Stimulated activated CD8-positive, alpha-beta memory T cell treated with anti-CD3 and anti-CD28 coated beads, Interleukin-7, amount 100 ng/mL, for 4 hours (primary cell): ENCODE measurements at regions not wholly inside any gene's neighbourhood (a gene's known extent, or its start where the extent isn't known, plus 50 kb on each side); places are given as distances from the start of the nearest gene placed in this dataset.

Experiments used
- DNase-seq, 2 donors: peaks; one replicate each; pipeline ENCODE4 v3.0.0-alpha.2; 2020; ENCODE audit warnings: low read depth in 2 of 2

DNA sequence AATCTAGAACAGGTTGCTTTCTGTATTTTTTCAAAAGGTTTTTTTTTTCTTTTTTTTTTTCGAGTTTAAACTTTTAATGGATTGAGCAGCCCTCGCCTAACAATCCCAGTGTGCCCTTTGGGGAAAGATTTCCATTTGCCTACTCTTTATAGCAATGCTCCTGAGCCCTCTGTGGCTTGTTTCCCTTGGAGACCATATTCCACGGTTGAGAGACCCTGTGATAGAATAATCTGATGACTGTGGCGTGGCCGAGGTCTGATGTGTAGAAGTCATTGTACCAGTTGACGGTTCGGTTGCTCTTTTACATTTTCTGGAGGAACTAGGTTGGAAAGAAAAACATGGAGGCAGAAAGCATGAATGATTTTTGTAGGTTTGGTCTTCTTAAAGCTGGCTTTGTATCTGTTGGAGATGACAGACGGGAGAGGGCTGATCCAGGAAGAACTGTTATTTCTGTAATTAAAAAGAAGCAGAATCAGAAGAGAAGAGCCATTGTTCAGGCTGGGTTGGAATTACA is 305.7 kb upstream of the NRIP1 start:
- DNase-seq = no peak

DNA sequence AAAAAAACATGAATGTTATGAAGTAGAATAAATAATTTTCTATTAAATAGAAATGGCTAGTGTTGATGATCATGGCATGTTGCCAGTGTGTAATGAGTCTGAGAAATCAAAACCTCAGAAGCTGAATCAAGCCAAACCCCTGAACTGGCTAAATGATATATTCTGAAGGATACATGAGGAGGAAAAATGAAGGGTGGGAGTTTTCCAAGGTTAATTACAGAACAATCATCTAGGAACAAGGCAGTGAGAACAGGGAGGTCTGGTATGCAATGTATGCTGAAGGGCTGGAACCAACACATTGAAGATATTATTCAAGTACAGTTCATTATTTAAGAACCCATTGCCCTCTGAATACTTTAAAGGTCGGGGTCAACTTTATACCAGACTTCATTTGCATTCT is 309.1 kb upstream of the NRIP1 start:
- no peak for DNase-seq

DNA sequence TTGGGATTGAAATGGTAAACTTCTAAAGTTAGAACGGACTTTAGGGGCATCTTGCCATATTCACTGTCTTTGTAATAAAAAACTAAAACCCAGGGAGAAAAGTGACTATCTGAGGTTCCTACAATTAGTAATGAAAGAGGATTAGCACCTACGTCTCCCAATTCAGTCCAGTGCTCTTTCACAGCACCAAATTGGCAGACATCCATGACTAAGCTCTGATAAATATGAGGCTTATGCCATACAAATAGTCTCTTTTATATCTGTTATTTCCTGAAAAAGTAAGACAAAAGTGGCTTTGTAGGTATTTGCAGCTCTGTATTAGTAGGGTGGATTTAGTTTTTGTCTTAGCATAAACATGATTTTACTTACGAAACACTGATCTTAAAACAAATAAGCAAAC is 315.0 kb upstream of the NRIP1 start:
- no peak for DNase-seq

DNA sequence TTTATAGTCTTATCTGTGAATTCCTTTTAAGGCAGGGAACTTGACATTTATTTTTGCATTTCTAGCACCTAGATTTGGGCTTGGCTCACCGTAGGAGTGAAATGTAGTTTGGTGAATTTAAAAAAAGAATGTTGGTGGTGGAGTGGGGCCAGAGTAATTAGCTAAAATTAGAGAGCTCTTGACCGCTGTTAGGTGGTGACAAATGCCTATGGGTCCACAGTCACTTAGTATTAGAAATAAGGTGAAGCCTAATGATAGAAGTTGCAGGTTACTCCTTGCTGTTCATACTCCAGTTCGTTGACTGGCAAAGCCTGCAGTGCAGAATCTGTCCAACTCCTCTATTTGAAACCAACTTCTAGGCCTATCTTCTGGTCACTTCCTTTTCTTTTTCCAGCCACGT is 318.8 kb upstream of the NRIP1 start:
- DNase-seq = no peak

DNA sequence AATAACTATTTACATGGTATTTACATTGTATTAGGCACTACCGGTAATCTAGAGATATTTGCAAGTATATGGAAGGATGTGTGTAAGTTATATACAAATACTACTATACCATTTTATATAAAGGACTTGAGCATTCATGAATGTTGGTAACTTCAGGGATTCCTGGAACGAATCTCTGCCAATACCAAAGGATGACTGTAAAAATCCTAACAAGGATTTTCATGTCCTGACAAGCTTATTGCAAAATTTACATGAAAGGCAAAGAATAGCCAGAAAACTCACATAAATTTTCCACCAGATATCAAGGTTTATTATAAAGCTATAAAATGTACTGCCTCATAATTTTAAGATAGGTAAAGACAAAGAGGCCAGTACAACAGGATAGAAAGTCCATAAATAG is 325.2 kb upstream of the NRIP1 start:
- no peak for DNase-seq

DNA sequence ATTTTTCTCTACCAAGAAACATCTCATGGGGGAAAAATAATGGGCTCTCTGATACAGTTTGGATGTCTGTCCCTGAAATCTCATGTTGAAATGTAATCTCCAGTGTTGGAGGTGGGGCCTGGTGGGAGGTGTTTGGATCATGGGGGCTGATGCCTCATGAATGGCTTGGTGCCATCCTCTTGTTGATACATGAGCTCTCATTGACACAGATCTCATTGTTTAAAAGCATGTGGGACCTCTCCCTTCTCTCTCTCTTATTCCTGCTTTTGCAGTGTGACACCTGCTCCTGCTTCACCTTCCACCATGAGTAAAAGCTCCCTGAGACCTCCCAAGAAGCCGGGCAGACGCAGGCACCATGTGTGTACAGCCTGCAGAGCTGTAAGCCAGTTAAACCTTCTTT is 332.5 kb upstream of the NRIP1 start:
- DNase-seq = no peak

DNA sequence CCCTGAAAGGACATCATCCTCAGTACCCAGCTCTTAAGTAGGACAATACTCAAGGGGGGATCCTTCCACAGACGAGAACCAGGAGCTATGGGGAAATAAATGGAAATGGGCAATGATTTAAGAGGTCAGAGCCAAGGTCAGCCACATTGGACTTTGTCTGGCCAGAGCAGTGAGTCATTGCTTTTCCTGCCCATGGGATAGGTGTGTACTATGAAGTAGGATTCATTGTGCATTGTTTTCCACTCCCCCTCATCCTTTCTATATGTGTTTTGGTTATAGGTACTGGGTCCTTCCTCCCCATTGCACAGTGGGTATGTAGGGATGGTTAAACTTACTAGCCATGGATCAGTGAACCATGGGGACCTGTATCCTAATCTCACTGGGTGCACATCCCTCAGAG is 328.9 kb upstream of the USP25 start:
- no peak for DNase-seq

DNA sequence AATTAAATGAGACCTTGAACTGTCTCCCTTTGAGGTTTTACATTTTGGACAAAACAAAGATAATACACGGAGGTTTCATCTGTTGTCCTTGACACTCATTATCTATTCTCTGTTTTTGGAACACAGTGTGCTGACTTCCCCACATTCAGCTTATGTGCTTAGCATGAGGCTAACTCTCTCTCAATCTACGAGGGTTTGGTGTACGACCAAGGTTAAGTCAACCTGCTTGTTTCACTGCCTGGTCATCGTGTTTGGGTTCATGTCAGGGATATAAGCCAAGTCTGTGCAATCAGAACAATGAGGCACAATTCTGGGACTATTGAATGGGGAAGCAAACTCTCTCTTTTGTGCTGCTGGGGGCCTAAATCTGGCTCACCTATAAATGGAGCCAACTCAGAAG is 328.5 kb upstream of the USP25 start:
- no peak for DNase-seq

DNA sequence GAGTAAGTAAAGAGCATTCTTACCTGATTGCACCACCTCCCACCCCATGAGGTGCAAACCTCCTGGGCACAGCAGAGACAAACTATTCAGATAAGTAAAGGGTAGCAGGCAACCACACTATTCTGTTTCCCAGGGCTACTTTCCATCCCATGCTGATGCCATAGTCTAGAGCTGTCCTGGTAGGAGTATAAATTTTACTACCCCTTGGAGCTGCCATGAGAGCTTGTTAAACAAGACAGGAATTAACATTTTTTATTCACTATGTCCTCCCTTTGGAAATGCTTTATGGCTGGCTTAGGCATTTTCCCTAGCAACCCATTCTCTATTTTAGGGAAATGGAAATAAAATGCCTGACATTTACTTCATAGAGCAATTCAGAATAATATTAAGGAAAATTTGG is 324.6 kb upstream of the USP25 start:
- no peak for DNase-seq

DNA sequence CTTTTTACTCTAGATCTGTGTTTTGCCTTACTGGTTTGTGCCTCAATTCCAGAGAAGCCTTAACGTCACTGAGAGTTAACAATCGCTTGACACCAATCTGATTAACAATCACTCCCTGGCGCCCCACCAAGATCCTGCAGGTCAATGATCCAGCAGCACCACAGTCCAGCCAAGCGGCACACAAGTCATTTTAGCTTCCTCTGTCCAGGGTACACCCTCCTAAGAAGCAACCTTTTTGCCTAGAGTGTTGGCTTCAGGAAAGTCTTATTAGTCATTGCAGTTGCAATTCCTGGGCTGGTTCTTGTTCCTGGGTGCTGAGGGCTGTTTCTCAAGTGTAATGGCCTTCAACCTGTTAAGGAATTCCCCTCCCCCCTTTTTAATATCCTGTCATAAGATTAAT is 323.0 kb upstream of the USP25 start:
- no peak for DNase-seq

DNA sequence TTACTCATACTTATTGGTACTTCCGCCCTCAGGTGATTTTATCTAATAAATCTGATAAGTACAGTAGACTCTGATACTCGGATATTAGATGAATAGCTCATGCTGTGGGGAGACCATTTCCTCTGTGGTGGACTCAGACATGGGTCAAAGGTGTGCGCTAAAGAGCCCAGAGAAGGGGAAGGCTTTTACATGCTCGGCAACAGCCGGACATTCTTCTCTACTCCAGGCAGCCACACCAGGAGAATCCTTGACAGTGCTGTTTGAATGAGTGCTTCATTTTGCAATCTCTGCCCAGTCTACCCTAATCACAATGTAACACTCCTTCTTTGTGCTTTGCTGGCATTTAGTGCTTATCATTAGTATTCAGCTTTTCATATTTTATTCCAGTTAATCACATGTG is 322.2 kb upstream of the USP25 start:
- no peak for DNase-seq

DNA sequence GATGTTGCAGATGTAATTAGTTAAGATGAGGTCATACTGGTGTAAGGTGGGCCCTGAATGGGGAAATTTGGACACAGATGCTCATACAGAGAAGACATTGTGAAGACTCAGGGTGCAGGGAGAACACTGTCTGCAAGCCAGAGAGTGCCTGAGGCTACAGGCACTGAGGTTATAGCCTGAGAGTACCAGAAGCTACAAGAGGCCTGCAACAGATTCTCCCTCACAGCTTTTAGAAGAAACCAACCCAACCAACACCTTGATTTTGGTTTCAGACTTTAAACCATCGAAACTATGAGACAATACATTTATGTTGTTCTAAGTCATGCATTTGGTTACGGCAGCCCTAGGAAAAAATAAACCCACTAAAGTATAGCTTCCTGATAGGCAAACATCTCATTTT is 321.7 kb upstream of the USP25 start:
- no peak for DNase-seq

DNA sequence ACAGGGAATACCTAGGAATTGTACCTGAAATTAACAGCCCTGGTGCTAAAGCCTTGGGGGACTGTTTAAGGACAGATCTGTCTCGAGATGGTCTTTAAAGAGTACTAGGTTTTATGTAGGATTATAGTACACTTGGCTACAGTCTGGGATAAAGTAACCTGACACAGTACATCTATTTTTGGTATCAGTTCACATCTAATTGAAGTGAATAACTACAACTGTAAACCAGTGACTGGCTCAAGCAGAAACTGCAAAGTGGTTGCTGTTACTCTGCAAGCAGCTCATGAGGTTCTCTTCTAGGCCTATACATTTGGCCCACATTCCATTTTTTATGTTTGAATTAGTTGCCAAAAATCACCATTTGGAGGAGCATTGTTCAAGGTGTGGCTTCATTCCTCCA is 320.8 kb upstream of the USP25 start:
- DNase-seq = no peak

DNA sequence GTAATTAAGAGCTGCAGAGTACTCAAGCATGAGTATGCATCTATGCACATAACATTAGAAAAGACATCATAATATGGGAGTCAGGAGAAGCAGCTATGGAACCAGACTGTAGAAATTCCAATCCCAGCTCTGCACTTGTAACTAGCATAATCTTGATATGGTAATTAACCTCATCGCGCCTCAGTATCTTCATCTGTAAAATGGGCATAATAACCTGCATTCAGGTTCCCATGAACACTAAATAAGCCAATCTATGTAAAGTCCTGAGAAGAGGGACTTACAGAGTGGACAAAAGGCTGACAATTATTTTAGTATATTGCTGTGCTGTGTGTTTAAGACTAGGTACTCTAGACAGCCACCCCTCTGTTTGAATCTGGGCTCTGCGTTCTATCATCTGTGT is 318.9 kb upstream of the USP25 start:
- DNase-seq = no peak

DNA sequence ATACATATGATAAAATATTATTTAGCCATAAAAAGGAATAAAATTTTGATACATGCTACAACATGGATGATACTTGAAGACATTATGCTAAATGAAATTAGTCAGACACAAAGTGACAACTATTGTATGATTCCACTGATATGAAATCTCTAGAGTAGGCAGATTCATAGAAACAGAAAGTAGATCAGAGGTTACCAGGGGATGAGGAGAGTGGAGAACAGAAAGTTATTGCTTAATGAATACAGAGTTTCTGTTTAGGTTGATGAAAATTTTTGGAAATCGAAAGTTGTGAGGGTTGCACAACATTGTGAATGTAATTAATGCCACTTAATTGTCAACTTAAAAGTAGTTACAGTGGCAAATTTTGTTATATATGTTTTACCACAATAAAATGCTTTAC is 315.7 kb upstream of the USP25 start:
- DNase-seq = no peak

DNA sequence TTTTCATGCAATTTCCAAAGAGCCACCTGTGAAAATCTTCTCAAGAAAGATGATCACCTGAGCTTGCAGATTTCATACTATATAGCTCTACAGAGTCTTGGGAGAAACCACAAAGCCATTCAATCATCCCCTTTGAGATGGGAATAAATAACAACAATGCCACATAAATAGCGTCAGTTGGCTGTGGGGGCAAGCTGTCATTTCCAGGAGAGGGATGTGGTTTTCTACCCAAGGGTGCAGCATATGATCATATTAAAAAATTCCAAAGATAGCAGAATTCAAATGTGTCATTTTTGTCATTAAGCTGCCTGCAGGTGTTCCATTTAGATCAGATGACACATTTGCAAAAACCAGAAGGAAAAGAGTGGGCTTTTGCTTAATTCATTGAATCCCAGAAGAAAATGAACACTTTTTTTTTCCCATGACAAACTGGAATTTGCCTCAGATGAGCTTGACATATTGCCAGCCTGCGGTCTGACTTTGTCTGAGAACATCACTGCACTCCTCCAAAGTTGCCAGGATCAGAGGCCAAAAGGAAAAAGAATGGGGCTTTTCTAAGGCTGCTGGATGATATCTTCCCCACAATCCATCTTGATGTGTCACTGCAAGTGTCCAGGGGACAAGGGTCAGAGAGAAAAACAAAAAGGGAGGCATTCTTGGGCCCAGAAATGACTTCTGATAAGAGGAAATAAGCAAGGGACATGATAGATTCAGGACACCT is 314.1 kb upstream of the USP25 start:
- no peak for DNase-seq

DNA sequence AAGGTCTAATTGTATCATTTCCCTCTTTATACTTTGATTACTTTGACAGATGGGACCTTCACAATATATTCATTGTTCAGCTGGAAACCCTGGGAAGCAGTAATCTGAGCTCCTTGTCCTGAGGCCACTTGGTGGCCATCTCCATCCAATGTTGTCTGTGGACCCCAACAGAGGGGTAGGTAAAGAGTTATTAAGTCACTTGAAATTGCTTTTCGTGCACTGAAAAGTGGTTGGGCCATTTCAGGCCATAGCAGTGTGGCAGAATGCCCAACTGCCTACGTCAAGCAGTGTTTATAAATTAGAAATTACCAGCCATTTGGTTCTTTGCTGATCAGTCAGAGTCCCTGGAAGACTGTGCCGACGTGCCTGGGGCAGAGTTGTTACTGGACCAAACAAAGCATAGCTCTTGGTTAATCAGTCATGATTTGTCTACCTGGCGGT is 308.3 kb upstream of the USP25 start:
- DNase-seq = no peak

DNA sequence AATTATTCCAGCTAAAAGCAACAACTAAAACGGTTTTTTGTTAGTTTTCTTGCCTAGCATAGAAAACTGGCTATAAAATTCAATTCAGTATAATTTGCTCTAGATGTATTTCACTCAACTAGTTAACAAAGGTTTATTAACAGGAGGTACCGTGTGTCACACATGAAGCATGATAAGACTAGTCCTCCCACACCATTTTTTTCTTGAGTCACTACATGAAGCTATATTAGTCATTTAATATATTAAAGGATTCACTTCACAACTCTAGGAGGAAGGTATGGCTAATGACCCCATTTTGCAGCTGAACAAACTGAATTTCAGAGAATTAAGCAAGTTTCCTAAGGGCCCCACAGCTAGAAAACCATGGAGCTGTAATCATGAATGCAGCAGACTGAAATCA is 307.8 kb upstream of the USP25 start:
- DNase-seq = no peak

DNA sequence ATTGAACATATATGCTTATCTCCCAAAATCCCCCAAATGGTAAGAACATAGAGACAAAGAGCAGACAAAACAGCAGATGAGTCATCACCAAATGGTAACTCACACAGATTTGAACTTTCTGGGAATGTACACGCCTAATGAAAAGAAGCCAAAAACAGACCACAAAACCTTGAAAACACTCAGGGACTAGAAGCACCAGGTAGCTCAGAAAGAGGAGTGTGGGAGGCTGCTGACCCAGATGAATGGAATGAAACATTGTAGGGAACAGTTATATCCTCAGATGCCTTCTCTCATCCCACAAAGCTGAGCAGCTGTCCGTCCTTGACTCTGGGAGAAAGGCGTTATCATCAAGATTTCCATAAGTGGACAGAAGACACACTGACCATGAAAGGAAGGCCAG is 307.0 kb upstream of the USP25 start:
- no peak for DNase-seq

DNA sequence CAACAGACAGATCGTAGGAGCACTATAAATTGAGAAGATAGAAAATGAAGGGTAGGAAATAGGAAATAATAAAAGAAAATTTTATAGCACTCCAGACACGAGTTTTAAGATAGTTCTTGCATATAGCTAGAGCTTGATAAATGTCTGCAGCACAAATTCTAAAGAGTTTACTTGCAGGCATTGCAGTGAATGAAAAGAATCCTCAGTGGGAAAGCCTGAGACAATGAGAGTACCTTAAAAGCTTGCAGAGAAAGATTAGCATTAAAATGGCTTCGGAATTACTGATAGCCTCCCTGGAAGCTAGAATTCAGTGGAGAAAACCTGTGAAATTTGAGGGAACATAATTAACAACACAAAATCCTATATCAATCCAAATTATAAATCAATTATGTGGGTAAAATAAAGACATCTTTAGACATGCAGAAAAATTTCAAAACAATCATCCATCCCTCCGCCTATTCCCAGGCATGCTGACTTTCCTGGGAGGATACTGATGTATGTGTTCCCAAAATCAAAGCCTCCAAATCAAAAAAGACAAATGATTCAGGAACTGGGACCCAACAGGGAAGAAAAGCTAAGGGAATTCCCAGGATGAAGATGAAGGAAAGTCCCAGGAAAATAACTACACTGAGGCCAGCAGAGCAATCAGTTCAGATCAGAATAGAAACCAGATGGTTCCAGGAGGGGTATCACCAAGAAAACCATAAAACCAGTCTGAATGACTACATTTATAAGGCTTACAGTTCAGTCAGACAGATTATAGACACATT is 305.9 kb upstream of the USP25 start:
- DNase-seq = no peak

DNA sequence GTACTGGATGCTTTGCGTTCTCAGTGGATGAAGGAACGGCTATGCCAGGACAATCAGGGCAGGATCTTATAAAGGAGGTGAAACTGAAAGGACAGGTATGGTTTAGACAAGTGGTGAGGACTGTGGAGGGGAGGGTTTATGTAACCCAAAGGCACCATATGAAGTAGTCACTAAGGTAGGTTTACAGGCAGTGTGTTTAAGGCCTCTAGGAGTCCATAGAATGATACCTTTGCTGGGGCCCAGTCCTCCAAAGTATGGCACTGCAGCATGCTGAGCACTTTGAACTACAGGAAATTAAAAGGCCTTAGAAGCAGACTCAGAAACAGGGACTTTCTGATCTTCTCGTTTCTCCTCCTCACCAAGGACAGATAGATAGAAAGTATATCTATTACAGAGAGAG is 304.7 kb upstream of the USP25 start:
- no peak for DNase-seq

DNA sequence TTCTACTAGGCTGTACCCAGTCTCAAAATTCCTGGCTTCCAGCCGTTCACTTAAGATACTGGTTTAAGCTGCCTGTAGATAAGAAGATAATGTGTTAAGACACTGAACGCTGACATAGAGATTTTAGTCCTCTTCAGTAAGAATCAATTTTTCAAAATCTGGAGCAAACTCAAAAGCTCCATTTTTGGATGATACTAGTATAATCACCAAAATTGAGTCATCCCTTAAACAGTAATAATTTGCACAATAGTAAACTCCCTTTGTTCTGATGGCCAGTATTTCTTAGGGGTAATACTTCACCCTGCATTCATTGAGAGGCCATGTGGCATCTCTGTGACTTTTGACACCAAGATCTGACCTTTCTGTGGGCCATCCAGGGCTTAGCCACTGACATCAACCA is 299.8 kb upstream of the USP25 start:
- no peak for DNase-seq

DNA sequence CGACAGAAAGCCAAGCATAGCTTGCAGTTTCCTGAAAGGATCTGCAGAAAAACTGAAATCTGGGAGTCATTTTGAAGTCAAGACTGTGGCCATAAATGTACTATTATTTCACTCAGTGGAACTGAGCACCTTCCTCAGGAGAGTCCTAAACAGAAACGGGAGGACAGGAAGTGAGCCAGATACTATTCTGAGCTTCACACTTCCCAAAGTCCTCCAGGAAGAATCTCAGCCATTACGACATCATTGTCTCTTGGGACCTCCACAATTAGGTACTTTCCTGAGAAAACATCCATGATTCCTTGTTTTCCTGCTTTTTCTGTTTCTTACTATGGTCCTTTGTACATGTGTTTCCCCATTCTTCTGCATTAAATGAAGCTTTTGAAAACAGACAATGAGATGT is 299.2 kb upstream of the USP25 start:
- no peak for DNase-seq
